Activated CD8-positive, alpha-beta memory T cell treated with anti-CD3 and anti-CD28 coated beads, Interleukin-2, amount 10 ng/mL, durations not matched to agents 7 days and 5 days (primary cell): ENCODE measurements at regions not wholly inside any gene's neighbourhood (a gene's known extent, or its start where the extent isn't known, plus 50 kb on each side); places are given as distances from the start of the nearest gene placed in this dataset.

Experiments
- ATAC-seq: fragments of 150-1000 bp; cut with Tn5 transposase; one replicate; pipeline ENCODE4 v1.10.0; 2021; ENCODE audit warnings: moderate library complexity
- CTCF ChIA-PET: fragments of 350-600 bp; sonication (Branson Sonifier 250); formaldehyde crosslinking; loops from one replicate; lab custom pipeline; 2021; ENCODE audit warnings: antibody characterized with exemption; lab: Charles Lee
- DNase-seq: peaks from one replicate; pipeline ENCODE4 v3.0.0-alpha.2; 2020
- H3K27ac Mint-ChIP-seq: one replicate; pipeline ENCODE4 v1.8.0; 2021; ENCODE audit warnings: mild to moderate bottlenecking, mixed read lengths
- H3K27me3 Mint-ChIP-seq: one replicate; pipeline ENCODE4 v1.8.0; 2021; ENCODE audit warnings: mixed read lengths
- H3K36me3 Mint-ChIP-seq: one replicate; pipeline ENCODE4 v1.8.0; 2021; ENCODE audit warnings: mild to moderate bottlenecking, mixed read lengths
- H3K4me1 Mint-ChIP-seq: one replicate; pipeline ENCODE4 v1.8.0; 2021; ENCODE audit warnings: mixed read lengths
- H3K4me3 Mint-ChIP-seq: one replicate; pipeline ENCODE4 v1.8.0; 2021; ENCODE audit warnings: mild to moderate bottlenecking, moderate library complexity, mixed read lengths
- H3K9me3 Mint-ChIP-seq: one replicate; pipeline ENCODE4 v1.8.0; 2022; ENCODE audit warnings: low read depth, mixed read lengths

DNA sequence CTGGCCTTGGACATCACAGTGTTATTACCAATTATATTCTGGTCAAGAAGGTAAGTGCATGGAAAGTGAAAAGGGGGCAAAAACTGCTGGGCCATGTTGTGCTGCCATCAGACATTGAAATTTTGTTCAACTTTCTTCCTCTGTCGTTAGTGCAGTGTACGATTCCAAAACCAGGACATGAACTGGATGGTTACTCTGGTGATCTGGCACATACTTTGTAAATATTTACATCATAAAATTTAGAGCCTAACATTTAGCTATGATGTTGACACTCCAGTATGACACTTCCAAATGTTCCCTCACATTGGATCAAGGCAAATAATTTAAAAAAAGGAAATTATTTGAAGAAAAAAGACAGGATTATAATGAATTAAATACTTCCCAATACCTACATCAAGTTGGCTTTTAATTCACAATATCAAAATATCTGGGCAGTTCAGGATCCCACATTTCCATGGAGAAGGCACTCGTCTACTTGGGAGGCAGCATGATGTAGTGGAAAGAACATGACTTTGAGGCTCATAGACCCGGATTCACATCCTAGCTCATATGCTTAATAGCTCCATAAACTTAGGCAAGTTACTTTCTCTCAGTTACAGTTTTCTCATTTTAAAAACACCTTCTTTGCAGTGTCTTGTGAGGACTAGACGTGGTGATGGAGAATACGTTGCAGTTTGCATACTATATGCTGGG is 342.5 kb upstream of the MPDZ start:
- DNase-seq, result no peak
- CTCF ChIA-PET, result no interaction called here
- Mint-ChIP-seq H3K4me3 (no peak overlapping the region), H3K9me3 (peaks cover 14% of the 10 kb centered on the region), H3K4me1 (no peaks in the 10 kb centered on the region), H3K36me3 (no peaks in the 10 kb centered on the region), H3K27ac (no peak overlapping the region), H3K27me3 (no peaks in the 10 kb centered on the region)
- no peak for ATAC-seq

DNA sequence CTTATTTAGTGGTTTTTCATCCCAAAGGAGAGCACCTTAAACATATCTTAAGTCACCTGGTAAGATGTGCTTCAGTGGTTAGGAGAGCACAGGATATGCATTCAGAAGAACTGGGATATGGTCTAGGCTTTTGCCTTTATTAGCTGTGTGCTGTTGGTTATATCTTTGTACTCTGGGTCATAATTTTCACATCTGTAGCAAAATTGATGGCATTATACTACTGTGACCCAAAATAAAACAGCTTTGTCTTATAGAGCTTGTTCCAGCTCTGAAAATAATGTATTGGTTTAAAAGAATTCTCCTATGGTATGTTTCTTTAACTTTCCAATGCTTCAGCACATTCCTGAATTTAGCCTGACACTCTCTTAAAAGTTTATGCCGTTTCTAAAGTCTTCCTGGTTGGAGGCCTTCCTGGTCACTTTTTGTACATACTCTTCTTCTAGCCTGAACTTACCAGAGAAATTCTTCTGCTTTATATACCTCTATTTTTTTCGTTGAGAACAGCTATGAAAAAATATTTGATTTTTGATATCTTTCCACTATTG is 337.1 kb upstream of the MPDZ start:
- DNase-seq (no peak), ATAC-seq (no peak)
- H3K9me3 Mint-ChIP-seq, result peaks cover 11% of the 10 kb centered on the region
- H3K36me3 Mint-ChIP-seq, result no peaks in the 10 kb centered on the region
- no peak overlapping the region for H3K27ac Mint-ChIP-seq
- H3K27me3 Mint-ChIP-seq, result no peaks in the 10 kb centered on the region
- H3K4me3 Mint-ChIP-seq, result no peak overlapping the region
- CTCF ChIA-PET, result no interaction called here
- H3K4me1 Mint-ChIP-seq, result no peaks in the 10 kb centered on the region

DNA sequence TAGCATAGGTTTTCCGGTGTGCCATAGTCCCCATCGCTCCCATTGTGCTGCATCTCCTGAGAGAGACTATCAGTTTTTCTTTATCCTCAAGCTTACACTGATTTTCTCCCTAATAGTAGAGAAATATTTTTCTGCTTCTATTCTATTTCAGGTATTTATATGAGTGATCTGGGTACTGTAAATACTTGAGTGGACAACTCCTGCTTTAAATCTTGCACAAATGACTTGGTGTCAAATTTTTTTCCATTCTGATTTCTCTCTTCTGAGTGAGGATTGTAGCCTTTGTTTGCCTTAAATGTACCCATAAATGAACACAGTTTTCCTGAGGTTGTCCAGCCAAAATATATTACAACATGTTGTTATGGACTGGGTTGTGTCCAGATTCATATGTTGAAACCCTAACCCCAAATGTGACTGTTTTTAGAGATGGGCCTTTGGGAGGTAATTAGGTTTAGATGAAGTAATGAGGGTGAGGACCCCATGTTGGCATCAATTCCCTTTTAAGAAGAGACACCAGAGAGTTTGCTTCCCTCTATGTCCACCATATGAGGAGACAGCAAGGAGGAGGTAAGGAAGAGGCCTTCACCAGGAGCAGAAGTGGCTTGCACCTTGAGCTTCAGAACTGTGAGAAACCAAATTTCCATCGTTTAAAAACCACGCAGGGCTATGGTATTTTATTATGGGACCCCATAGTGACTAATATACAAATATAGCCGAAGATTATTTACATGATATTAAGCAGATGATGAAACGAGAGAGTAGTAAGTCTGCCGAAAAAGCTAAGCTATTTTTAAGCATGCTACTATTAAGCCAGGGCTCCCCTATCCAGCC is 336.4 kb upstream of the MPDZ start:
- Mint-ChIP-seq H3K4me1 (no peaks in the 10 kb centered on the region), H3K27me3 (no peaks in the 10 kb centered on the region), H3K4me3 (no peak overlapping the region), H3K36me3 (no peaks in the 10 kb centered on the region), H3K27ac (no peak overlapping the region), H3K9me3 (peaks cover 11% of the 10 kb centered on the region)
- no peak for DNase-seq
- CTCF ChIA-PET, result no interaction called here
- no peak for ATAC-seq

DNA sequence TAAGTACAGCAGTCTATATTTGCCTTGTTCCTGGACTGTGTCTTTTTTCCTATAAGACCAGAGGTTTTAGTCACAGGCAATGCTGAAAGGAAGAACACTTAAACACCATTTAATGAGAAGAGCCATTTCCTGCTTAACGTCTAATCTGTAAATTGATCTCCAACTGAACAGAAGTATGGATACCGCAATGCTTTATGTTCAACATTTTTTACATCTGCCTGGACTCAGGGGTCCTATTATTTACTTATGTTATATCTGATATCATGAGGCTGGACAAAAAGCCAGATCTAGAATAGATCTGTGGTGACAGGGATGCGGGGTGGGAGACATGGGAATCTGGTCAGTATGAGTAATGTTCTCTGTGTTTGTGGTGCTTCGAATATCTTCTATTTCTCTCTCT is 334.6 kb upstream of the MPDZ start:
- no peak for ATAC-seq
- CTCF ChIA-PET, result no interaction called here
- Mint-ChIP-seq H3K27ac (no peak overlapping the region), H3K36me3 (no peaks in the 10 kb centered on the region), H3K9me3 (peaks cover 5% of the 10 kb centered on the region), H3K27me3 (no peaks in the 10 kb centered on the region), H3K4me3 (no peak overlapping the region), H3K4me1 (no peaks in the 10 kb centered on the region)
- DNase-seq, result no peak

DNA sequence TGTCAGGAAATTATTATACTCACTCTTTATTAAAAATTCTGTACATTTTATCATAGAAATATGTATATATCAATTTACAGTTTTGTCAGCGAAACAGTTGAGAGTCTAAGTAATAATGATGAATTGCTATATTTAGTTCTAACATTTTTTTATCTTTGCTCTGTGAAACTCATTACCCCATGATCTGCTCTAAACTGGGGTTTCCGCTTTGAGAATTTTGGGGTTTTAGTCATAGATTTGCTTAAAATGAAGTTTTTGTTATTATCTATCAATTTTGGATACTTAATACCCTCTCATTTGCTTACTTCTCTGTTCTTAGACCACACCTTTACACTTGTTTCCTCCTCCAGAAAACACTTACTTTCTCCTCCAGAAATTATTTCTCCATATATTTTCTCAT is 333.8 kb upstream of the MPDZ start:
- H3K4me3 Mint-ChIP-seq, result no peak overlapping the region
- no peaks in the 10 kb centered on the region for H3K27me3 Mint-ChIP-seq
- H3K4me1 Mint-ChIP-seq, result no peaks in the 10 kb centered on the region
- CTCF ChIA-PET, result no interaction called here
- H3K36me3 Mint-ChIP-seq, result no peaks in the 10 kb centered on the region
- no peak for DNase-seq
- ATAC-seq, result no peak
- H3K9me3 Mint-ChIP-seq, result peaks cover 5% of the 10 kb centered on the region
- no peak overlapping the region for H3K27ac Mint-ChIP-seq

DNA sequence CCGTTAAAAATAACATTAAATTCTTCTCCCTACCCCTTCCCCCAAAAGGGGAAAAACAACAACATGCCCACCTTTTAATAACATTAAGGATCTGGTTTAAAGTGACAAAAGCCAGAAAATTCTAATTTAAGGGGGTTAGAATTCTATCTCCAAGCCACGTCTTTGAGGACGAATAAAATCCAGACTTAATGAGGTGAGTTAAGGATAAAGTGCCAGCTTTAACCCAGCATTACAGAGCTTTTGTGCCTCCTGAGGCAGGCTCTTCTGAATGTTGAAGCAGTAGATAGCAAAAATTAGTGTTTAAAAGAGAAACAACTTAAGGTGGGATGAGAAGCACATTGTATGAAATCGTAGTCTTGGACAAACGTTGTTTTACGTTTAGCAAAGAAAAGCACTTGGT is 329.0 kb upstream of the MPDZ start:
- Mint-ChIP-seq H3K36me3 (no peaks in the 10 kb centered on the region), H3K27ac (no peak overlapping the region), H3K9me3 (peaks cover 4% of the 10 kb centered on the region), H3K4me1 (no peaks in the 10 kb centered on the region), H3K27me3 (no peaks in the 10 kb centered on the region), H3K4me3 (no peak overlapping the region)
- CTCF ChIA-PET, result no interaction called here
- ATAC-seq, result no peak
- no peak for DNase-seq

DNA sequence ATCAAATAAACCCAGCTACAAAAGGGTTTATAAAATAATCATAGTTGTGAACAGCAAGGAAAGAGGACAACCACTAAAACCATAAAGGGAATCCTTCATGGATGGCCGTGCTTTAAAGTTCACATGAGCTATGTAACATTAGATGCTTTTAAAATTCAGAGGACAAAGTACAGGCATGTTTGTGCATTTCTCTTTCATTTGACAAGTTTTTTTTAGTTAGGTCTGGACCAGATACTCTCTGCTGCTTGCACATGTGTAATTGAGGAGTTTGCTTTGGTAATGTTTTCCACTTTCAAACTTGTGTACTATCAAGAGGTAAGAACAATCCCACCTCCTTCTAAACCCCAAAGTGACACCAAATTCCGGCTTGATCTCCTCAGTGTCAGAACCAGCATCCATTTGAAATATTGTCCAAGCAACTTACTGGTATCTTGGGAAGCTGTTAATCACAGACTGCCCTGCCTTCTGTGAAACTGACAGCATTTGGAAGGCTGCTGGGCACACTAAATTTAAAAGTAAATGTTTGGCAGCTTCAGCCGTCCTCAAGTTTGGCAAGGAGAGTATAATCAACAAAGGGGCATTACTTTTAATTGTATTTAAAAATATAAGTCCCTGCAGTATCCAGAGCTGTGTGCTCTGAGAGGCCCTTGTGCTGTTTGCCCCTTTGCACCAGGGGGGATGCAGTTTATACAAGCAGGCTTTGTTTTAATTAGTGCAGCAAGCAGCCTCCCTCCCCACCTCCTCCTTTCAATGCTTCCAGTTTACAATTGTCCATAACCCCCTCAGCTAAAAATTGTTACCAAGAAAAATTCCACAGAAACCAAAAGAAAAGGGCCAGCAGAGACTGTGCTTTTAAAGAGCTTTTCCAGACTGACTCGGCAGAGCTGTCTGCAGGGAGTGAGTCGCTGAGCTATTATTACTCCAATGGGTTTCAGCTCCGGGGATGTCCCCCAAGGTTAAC is 328.3 kb upstream of the MPDZ start:
- Mint-ChIP-seq H3K36me3 (no peaks in the 10 kb centered on the region), H3K27me3 (no peaks in the 10 kb centered on the region)
- CTCF ChIA-PET, result no interaction called here

DNA sequence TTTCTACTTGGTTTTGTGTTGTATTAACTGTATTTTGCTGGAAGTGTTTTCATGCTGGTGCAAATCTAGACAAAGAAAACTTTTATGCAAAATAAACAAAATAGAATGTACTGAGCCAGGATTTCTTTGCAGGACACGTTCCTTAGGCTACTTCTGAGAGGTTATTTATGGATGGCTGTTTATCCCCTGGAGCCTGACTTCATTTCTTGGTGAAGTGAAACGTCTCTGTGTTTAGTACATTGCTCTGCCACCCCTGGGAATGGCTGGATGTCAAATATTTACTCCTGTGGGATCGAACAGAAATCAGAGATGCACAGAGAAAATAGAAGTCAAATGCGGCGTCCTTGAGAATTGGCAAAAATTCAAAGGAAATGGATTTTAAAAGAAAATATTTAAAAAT is 327.1 kb upstream of the MPDZ start:
- no peaks in the 10 kb centered on the region for H3K4me1 Mint-ChIP-seq
- no peak overlapping the region for H3K27ac Mint-ChIP-seq
- H3K27me3 Mint-ChIP-seq, result no peaks in the 10 kb centered on the region
- H3K36me3 Mint-ChIP-seq, result no peaks in the 10 kb centered on the region
- no peak overlapping the region for H3K4me3 Mint-ChIP-seq
- CTCF ChIA-PET, result no interaction called here
- H3K9me3 Mint-ChIP-seq, result peaks cover 4% of the 10 kb centered on the region
- DNase-seq (no peak), ATAC-seq (no peak)

More for the DNA sequence above, 328.3 kb upstream of the MPDZ start:
- DNase-seq, result no peak
- Mint-ChIP-seq H3K27ac (no peak overlapping the region), H3K4me3 (no peak overlapping the region), H3K9me3 (peaks cover 4% of the 10 kb centered on the region), H3K4me1 (no peaks in the 10 kb centered on the region)
- no peak for ATAC-seq

DNA sequence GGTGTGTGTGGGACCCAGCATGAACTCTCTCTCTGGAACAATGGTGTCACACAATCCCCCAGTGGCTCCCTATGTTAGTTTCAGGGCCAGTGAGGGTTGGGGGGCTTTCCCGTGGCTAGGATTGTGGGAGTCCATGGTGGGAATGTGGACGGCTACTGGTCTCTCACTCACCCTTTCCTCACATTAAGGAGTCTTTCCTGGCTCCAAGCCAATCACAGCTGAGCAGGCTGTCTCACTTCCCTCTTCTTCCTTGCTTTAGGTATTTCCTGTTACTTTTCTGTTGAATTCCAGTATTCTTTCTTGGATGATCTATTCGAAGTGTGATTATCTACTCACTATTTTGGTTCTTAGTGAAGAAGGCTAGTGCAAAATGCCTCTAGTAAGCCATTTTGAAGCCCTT is 324.4 kb upstream of the MPDZ start:
- H3K4me3 Mint-ChIP-seq, result no peak overlapping the region
- H3K4me1 Mint-ChIP-seq, result no peaks in the 10 kb centered on the region
- no peaks in the 10 kb centered on the region for H3K27me3 Mint-ChIP-seq
- DNase-seq (no peak), ATAC-seq (no peak)
- no peak overlapping the region for H3K27ac Mint-ChIP-seq
- CTCF ChIA-PET, result no interaction called here
- H3K36me3 Mint-ChIP-seq, result no peaks in the 10 kb centered on the region
- H3K9me3 Mint-ChIP-seq, result peaks cover 4% of the 10 kb centered on the region

DNA sequence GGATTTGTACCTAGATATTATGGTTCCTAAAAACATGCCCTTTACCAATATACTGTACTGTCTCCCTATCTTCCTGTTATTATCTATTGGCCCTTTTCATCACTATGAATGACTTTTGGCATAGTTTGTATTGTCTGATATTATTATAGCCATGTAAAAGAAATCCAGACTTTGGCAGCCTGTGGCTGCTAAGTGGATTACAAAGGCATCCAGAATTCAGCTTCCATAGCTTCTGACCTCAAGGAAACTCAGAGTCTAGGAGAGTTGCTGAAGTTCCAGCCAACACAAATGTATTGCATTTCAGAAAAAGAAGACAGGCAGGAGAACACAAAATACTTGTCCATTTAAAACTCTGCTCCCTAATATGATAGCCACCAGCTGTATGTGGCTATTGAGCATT is 319.2 kb upstream of the MPDZ start:
- CTCF ChIA-PET, result no interaction called here
- ATAC-seq, result no peak
- Mint-ChIP-seq H3K4me3 (no peak overlapping the region), H3K36me3 (no peaks in the 10 kb centered on the region), H3K27me3 (no peaks in the 10 kb centered on the region), H3K27ac (no peak overlapping the region), H3K4me1 (no peaks in the 10 kb centered on the region), H3K9me3 (no peaks in the 10 kb centered on the region)
- DNase-seq, result no peak

DNA sequence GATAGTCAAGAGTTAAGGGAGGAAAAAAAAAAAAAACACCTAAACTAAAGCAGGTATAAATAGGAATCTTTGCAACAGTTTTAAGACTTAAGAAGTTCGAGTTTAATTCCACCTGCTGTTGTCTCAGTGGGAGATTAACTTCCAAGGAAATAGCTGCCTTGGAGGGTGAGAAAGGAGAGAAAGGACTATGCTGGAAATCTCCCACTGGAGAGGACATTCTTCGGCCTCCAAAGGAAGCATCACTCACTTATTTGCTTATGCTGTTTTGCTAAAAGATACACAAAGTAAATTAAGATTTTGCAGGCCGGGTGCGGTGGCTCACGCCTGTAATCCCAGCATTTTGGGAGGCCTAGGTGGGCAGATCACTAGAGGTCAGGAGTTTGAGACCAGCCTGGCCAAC is 317.9 kb upstream of the MPDZ start:
- H3K27ac Mint-ChIP-seq, result no peak overlapping the region
- H3K9me3 Mint-ChIP-seq, result peaks cover under 1% of the 10 kb centered on the region
- H3K36me3 Mint-ChIP-seq, result no peaks in the 10 kb centered on the region
- no peaks in the 10 kb centered on the region for H3K27me3 Mint-ChIP-seq
- CTCF ChIA-PET, result no interaction called here
- H3K4me1 Mint-ChIP-seq, result no peaks in the 10 kb centered on the region
- no peak for ATAC-seq
- no peak for DNase-seq
- H3K4me3 Mint-ChIP-seq, result no peak overlapping the region

DNA sequence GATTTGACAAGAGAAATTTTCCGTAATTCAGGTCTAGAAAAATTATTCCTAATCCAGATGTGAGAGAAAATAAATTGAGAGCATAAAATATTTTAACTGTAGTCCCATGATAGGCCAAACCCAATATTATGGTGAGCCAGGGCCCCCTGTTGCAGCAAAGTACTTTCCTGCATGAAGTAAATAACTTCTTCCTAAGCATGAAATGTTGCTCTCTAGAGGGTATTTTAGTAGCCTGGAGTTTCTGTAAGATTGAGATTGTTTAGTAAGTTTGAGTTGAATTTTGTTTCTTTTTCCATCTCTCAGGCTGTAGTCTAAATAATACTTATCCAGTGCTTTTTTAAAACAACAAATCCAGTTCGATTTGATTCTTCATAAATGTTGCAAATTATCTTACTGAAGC is 317.5 kb upstream of the MPDZ start:
- no peak for DNase-seq
- no peaks in the 10 kb centered on the region for H3K27me3 Mint-ChIP-seq
- no peak overlapping the region for H3K4me3 Mint-ChIP-seq
- H3K9me3 Mint-ChIP-seq, result peaks cover 3% of the 10 kb centered on the region
- H3K4me1 Mint-ChIP-seq, result no peaks in the 10 kb centered on the region
- no peaks in the 10 kb centered on the region for H3K36me3 Mint-ChIP-seq
- CTCF ChIA-PET, result no interaction called here
- ATAC-seq, result no peak
- H3K27ac Mint-ChIP-seq, result no peak overlapping the region

DNA sequence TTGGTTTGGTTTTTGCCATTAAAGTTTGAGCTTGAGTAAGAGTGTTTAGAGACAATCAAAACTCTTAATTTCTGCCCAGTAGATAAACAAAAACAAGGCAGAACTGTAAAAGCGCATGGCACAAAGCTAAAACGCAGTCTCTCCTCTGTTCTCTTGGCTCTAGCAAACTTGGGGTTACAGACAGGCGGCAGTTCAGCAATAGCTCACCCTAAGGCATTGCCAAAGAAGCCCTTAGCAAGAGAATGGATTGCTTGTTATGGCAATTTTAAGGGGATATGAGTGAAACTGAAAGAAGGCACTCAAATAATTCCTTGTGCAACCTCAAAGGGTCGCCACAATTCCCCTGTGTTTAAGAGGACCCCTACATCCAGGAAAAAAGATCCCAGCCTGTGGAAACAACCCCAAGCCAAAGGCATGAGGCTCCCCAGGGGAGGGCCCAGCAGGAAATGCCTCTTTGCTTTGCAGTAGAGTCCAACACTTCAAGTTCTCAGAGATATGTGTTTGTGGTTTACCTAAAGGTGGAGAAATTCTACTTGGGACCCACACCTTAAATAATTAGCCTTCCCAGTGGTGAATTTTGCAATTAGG is 317.0 kb upstream of the MPDZ start:
- Mint-ChIP-seq H3K9me3 (peaks cover 3% of the 10 kb centered on the region), H3K36me3 (no peaks in the 10 kb centered on the region), H3K27ac (no peak overlapping the region), H3K4me3 (no peak overlapping the region), H3K27me3 (no peaks in the 10 kb centered on the region), H3K4me1 (no peaks in the 10 kb centered on the region)
- CTCF ChIA-PET, result no interaction called here
- ATAC-seq (no peak), DNase-seq (no peak)
